GM21526 (cell line): ENCODE measurements at regions not wholly inside any gene's neighbourhood (a gene's known extent, or its start where the extent isn't known, plus 50 kb on each side); places are given as distances from the start of the nearest gene placed in this dataset.

Source experiments
- ATAC-seq: cut with Tn5 transposase; IDR thresholded peaks from one replicate; pipeline ENCODE4 v1.9.1; 2021; ENCODE audit warnings: moderate library complexity; ENCODE audit not compliant: unreplicated experiment, low FRiP score

GRCh38 chr3:161977850-161978249, 481.2 kb downstream of the OTOL1 start:
- no peak for ATAC-seq

- no peak for ATAC-seq
Measured at GRCh38 chr3:161987933-161988332, 491.3 kb downstream of the OTOL1 start.

DNA sequence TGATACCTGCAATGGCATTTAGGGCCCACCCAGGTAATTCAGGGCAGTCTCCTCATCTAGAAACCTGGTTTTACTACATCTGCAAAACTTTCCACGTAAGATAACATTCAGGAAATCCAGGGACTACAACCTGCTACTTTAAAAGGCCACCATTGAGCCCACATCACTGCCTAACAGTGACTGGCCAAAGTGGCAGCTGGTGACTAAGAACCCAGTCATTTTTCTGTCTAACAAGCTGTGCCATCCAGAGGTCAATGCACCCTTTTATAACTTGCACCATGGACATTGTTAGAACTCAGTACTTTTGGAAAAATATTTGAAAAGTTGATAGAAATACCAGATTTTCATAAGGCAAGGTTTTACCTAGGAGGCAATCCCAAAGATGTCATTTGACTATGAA, 492.4 kb downstream of the OTOL1 start:
- ATAC-seq: no peak

DNA sequence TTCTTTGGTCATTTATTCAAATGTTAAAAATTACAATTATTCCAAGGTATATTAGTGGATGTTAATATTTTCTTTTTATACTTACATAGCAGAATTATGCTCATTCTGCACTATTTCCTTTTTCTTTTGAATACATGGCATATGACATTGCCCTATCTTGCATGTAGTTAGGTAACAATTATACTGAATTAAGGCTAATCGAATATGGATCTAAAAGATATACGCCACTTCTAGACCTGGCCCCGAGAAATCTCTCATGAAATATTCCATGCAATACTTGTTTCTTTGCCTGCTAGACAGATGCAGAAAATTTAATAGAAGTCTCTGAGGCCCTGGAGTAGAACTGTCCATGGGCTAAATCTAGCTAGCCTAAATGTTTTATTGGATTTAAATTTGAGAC, 493.4 kb downstream of the OTOL1 start:
- no peak for ATAC-seq

DNA sequence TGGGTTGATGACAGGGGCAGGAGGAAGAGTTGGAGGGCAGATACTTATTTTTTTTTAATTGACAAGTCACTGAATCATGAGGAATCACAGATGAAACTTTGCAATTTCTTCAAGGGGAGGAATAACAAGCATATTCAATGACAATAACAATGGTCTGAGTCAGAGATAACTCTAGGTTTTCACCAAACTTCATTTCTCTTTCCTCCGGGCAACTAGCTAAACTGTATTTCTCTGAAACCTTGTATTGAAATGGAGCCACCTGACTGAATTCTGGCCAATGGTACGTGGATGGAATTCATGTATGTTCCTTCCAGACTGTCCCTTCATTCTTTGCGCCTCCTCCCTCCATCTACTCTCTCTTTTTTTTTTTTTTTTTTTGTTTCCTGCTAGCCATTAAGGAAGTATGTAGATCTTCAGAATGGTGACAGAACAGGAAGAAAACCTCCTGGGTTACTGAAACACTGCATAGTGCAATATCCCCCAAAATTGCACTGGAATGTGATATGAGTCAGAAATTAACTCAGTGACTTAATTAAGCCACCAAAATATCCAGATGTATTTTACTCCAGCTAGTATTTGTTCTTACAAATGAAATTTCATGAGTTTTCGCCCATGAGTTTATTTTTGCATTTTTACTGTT, 495.4 kb downstream of the OTOL1 start:
- ATAC-seq: no peak

DNA sequence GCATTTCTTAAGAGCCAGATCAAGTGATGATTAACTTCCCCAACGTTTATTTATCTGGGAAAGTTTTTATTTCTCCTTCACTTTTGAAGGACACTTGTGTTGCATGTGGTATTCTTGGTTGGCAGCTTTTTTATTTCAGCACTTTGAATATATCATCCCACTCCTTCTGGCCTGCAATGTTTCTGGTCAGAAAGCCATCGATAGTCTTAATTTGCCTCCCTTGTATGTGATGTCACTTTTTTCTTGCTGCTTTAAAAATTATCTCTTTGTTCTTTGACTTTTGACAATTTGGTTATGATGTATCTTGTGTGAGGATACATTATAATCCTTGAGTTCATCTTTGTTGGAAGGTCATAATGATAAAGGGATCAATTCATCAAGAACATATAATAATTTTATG, 503.2 kb downstream of the OTOL1 start:
- ATAC-seq: no peak

DNA sequence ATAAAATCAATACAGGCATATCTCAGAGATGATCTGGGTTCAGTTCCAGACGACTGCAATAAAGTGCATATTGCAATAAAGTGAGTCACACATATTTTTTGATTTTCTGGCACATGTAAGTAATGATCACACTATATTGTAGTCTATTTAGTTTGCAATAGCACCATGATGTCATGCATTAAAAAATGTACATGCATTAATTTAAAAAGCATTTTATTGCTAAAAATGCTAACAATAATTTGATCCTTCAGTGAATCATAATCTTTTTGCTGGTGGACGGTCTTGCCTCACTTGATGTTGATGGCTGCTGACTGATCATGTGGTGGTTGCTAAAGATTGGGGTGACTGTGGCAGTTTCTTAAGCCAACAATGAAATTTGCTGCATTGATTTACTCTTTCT, 511.1 kb downstream of the OTOL1 start:
- ATAC-seq: no peak

GRCh38 chr3:162012633-162013032, 516.0 kb downstream of the OTOL1 start:
- no peak for ATAC-seq

- no peak for ATAC-seq
Measured at GRCh38 chr3:162014284-162014683, 517.7 kb downstream of the OTOL1 start.

- ATAC-seq: no peak
Measured at GRCh38 chr3:162015856-162016255, 519.2 kb downstream of the OTOL1 start.

- no peak for ATAC-seq
Measured at GRCh38 chr3:162019817-162020216, 523.2 kb downstream of the OTOL1 start.

DNA sequence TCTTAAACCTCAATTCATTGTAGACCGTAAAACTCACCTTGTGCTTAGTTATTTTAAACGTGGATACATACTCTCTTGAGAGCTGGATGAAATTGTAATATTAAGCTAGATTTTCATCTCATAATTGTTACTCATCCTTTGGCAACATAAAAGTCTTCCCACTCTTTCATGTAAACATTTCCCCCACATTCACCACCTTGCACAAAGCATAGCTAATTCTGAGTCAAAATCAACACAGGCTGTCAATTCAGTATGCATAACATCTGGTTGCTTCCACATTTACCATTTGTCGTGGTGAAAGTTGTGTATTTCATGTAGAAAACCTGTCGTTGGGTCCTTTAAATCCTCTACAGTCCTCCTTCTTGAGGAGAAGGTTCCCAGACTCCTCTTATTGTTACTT, 524.6 kb downstream of the OTOL1 start:
- ATAC-seq: no peak

DNA sequence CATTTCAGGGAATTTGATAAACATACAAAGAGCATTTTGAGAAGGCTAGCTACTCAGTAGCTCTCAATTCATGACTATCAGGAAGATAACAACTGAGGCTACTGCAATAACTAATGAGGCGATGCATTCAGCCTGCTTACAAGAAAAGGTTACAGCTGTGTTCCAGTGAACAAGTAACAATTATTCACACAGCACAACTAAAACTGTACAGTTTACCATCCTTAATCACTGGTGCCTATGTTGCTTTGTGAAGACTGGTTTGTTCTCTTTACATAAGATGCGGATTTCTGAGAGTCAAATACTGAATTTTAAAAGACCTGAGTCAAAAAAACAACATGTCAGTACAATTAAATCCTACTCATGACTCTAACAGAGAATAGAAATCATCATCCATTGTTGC, 526.3 kb downstream of the OTOL1 start:
- ATAC-seq: no peak

- no peak for ATAC-seq
Measured at GRCh38 chr3:162029736-162030135, 533.1 kb downstream of the OTOL1 start.

DNA sequence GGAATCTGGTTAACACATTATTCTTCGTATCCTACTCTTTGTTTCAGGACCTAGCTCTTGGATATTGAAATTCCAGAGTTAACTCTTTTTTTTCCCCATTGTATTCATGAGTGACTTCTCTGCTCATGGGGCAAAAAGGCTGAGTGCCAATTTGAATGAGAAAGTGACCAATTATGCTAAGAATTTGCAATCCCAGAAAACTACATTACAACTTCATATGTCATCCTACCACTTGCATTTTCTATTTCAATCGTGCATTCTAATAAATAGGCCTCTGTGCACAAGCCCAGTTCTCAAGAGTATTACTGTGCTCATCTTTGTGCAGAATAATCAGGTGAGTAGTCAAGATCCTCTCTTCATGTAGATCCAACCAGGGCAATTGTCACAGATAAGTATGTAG, 537.8 kb downstream of the OTOL1 start:
- ATAC-seq: no peak

DNA sequence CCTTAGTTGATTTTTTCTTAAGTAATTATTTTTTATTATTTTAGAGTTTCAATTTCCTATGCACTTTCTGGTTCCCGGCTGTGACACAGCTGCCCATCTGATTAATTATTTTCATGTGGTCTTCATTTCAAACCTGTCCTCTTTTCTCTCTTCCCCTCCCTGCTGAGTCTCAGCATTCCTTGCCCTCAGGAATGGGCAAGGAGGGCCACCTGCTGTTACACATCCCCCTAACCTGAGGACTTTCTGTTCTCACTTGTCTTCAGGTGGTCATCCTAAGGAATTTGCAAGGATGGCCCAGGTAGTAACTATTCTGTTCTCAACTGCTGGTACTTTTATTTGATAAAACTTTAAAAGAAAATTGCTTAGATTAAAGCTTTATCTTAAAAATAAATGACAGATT, 545.0 kb downstream of the OTOL1 start:
- no peak for ATAC-seq

- ATAC-seq: no peak
Measured at GRCh38 chr3:162052636-162053035, 556.0 kb downstream of the OTOL1 start.

DNA sequence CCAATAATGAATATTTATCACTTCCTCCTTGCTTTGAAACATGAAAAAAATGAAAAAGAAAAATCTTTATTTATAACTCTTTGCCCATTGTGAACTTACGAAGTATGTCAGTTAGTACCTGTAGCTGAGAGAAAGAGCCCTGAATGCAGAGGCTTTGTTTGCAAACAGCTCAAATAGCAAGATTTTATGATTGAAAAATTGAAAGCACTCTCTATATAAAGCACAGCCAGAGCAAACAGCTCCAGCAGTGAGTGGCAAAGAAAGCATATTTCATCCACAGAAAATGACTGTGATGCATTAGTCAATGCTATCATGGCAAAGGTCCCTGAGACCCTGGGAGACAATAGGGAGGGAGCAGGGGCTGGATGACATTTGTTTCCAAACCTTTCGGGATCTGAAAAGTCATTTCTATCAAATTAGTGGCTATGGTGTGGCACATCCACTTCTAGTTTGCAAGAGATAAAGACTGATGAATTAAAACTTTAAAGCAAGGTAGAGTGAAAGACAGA, 576.1 kb downstream of the OTOL1 start:
- no peak for ATAC-seq

DNA sequence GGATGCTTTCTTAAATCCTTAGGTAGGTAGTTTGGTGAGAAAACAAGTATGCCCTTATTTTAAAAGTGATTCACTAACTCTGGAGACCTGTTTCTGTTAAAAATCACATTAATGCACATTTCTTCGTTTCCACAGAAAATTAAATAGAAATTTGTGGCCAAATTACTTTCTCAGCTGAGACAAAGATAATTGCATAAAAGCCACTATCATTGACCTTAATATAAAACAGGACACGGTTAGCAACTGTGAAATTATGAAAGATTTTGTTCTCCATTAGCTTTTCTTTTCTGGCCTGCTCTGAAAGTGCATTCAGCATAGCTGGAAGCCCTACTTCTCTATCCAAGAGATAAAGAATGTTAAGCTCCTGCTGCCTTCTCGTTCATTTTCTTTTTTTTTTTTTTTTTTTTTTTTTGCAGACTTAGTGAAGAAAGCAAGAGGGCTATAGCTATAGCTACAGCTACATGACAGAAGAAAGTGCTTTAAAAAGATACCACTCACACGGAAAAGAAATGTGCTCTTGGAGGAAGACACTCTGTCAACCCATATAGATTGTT, 576.9 kb downstream of the OTOL1 start:
- no peak for ATAC-seq

- no peak for ATAC-seq
Measured at GRCh38 chr3:162077108-162077507, 580.5 kb downstream of the OTOL1 start.

- ATAC-seq: no peak
Measured at GRCh38 chr3:162082516-162082915, 585.9 kb downstream of the OTOL1 start.

GRCh38 chr3:162087361-162087760, 590.8 kb downstream of the OTOL1 start:
- ATAC-seq: no peak

- ATAC-seq: no peak
Measured at GRCh38 chr3:162092751-162093150, 596.1 kb downstream of the OTOL1 start.
